ENCODE measurements at regions not wholly inside any gene's neighbourhood (a gene's known extent, or its start where the extent isn't known, plus 50 kb on each side); places are given as distances from the start of the nearest gene placed in this dataset.
A peak's percentile ranks its signal among the peaks of the same experiment; 100 is the strongest.

DNA sequence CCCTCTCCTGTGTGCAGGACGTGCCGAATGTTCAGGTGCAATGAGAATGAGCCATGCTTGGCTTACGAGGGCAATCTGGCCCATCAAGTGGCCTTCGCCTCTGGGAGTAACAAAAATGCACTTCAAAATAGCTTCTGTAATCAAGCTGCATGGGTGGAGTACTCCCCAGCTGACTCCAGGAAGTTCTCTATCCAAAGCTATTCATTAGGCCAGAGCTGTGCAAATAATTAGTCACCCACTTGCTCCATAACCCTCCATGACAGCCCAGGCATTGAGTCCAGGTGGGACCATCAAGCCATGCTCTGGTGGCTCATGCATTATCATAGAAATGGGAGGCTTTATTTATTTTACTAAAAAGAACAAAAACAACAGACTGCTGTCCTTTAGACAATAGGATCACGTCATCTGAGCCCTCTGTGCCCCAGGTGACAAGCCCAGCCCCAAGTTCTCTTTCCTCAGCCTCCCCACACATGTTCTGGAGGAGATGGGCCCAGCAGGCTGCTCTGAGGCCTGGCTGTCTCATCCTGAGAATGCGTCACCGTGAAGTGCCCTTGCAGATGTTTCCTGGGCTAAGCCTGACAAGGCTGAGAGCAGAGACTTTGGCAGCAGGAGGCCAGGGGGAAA, 244.7 kb downstream of the ETS1 start:
- DNase-seq (peak; percentile 86), ATAC-seq (ENCODE audit: low read depth) (peak; percentile 85)
- 50% methylated on average over 2 of the region's 7 CpGs; no CpG with 5 or more reads in 1 of the 2 experiments for WGBS, 2 experiments (ENCODE audit: extremely low coverage in 2 of 2, insufficient read length in 1 of 2)
- no peak overlapping the region for H3K4ac ChIP-seq (ENCODE audit: low read depth, low read length)
- peak overlapping the region; percentile 4; the same call in 1 of the 2 replicates for H2BK20ac ChIP-seq (ENCODE audit: low read depth, low read length)
- H3K18ac ChIP-seq (ENCODE audit: low read depth, low read length): no peak overlapping the region
- H3K56ac ChIP-seq (ENCODE audit: extremely low read depth, insufficient read depth, low read length): no peak overlapping the region
- no peak overlapping the region for H3K4me2 ChIP-seq (ENCODE audit: low read depth, low read length)
- H2AK9ac ChIP-seq (replicated peaks; ENCODE audit: low read depth, low read length, poor library complexity): no peak overlapping the region
- no peak overlapping the region for H4K8ac ChIP-seq (ENCODE audit: low read depth in 2 of 2, low read length in 2 of 2)
- peak overlapping the region; percentile 25; the same call in 1 of the 2 replicates for H2BK120ac ChIP-seq (ENCODE audit: low read depth, low read length)
- H3K9me3 ChIP-seq (ENCODE audit: control insufficient read depth, insufficient read depth, low read length): no peaks in the 10 kb centered on the region
- H2BK5ac ChIP-seq (ENCODE audit: low read depth, low read length, poor library complexity, severe bottlenecking): peak overlapping the region; percentile 34
- no peak overlapping the region for H3K23ac ChIP-seq (ENCODE audit: low read depth, low read length)
- no peaks in the 10 kb centered on the region for H3K79me1 ChIP-seq (ENCODE audit: low read depth in 1 of 2, low read length in 2 of 2)
- H3K14ac ChIP-seq (replicated peaks; ENCODE audit: low read depth, low read length): 0 out of 2 replicates have a peak overlapping the region, but pooled peaks have one; percentile 1
- peak overlapping the region; percentile 26; the same call in 1 of the 2 replicates for H3K27ac ChIP-seq (ENCODE audit: insufficient read depth, low read length)
- 0 out of 2 replicates have a peak overlapping the region, but pooled peaks have one; percentile 16 for H4K91ac ChIP-seq (ENCODE audit: insufficient read depth, low read depth, low read length)
- H2BK15ac ChIP-seq (ENCODE audit: low read depth, low read length): no peak overlapping the region; the same call in 1 of the 3 replicates
- in situ Hi-C loops (cut with MboI; ENCODE audit: low sequenced_read_pairs): no loop called here
- BruUV-seq (replicated peaks): no TSS peak
- no peak for TF ChIP-seq BHLHE40 (IDR thresholded peaks at IDR 0.05; ENCODE audit: low read depth, low read length)
- 0 out of 2 replicates have a peak, but pooled peaks have one; percentile 3 for TF ChIP-seq RAD21 (IDR thresholded peaks at IDR 0.05; ENCODE audit: low read length)
- TF ChIP-seq SMC3 (IDR thresholded peaks at IDR 0.05; ENCODE audit: low read depth, low read length): no peak
- H3K9ac ChIP-seq (ENCODE audit: low read depth, low read length): peak overlapping the region; percentile 25; the same call in 1 of the 2 replicates
- peaks cover 9% of the 10 kb centered on the region for H3K4me1 ChIP-seq (ENCODE audit: control insufficient read depth, insufficient read depth, low read length)
- ChIA-PET POLR2A (ENCODE audit: unreplicated experiment) (no interaction called here), CTCF (no interaction called here)
- peak overlapping the region; percentile 67 for H2AFZ ChIP-seq (replicated peaks; ENCODE audit: low read length, poor library complexity)
- H3K4me3 ChIP-seq (ENCODE audit: insufficient read depth, low read depth, low read length): no peak overlapping the region
- H3K27me3 ChIP-seq (ENCODE audit: control insufficient read depth, insufficient read depth, low read length): no peaks in the 10 kb centered on the region
- intact Hi-C loops (cut with micrococcal nuclease): no loop called here
- H4K5ac ChIP-seq (ENCODE audit: low read depth, low read length): peak overlapping the region; percentile 9; the same call in 1 of the 2 replicates
- dilution Hi-C loops (cut with HindIII; ENCODE audit: low sequenced_read_pairs, unreplicated experiment): no loop called here
- peaks cover 8% of the 10 kb centered on the region; the same call in 1 of the 2 replicates for H3K9me1 ChIP-seq (ENCODE audit: insufficient read depth, low read length)
- no peaks in the 10 kb centered on the region for H4K20me1 ChIP-seq (ENCODE audit: insufficient read depth, low read length)
- 0 out of 2 replicates have a peak overlapping the region, but pooled peaks have one; percentile 20 for H2AK5ac ChIP-seq (ENCODE audit: low read depth, low read length)
- no peaks in the 10 kb centered on the region for H3K36me3 ChIP-seq (ENCODE audit: control insufficient read depth, insufficient read depth, low read length)
